NCI-H2171 (cell line): ENCODE measurements at regions not wholly inside any gene's neighbourhood (a gene's known extent, or its start where the extent isn't known, plus 50 kb on each side); places are given as distances from the start of the nearest gene placed in this dataset.
"Not testable (repeated sequence)": the region's sequence is repeated elsewhere in the genome, so short reads cannot be mapped to it uniquely, and the experiment has no call there.

Experiments used
- DNase-seq: peaks from one replicate; lab custom pipeline; 2025; lab: John Stamatoyannopoulos, UW

DNA sequence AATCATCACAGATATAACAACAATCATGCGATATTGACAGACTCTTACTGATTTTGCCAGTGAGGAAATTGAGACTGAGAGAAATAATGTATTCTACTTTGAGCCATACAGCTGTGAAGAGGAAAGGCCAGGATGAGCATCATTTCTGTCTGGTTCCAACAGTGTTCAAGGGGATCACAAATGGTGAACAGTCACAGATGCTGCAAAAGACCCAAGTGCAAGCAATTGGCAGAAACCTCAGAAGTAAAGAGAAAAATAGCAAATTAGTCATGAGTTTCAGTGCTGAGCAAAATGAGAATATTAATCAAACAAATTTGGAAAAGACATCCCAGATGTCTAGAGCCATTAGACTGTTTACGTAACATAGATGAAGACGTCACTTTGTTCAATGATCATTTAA lies 114.1 kb downstream of the RAB38 start:
- no peak for DNase-seq

GRCh38 chr11:88059326-88059725 lies 115.9 kb downstream of the RAB38 start:
- no peak for DNase-seq

GRCh38 chr11:88051396-88051795 lies 123.8 kb downstream of the RAB38 start:
- DNase-seq = no peak

DNA sequence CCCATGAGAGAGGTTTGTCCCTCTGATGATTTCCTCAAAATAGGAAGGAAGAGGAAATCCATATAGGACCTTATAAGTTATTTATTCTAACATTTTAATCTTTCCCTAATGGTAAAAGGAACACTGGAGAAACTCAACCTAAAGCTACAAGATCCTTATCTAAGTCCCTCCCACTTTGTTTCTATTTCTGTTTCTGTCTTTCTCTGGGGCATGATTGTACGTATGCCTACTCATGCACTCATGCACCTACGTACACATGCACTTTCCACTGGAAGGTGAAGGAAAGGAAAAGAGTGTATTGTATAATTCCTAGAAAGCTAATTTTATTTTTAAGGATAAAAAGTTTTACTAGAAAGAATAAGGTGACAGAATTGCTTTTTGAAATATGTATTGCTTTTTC lies 125.0 kb downstream of the RAB38 start:
- no peak for DNase-seq

- DNase-seq = not testable (repeated sequence)
Observed at GRCh38 chr11:88045288-88045687, 130.0 kb downstream of the RAB38 start.

- DNase-seq = not testable (repeated sequence)
Observed at GRCh38 chr11:88044658-88045057, 130.6 kb downstream of the RAB38 start.

DNA sequence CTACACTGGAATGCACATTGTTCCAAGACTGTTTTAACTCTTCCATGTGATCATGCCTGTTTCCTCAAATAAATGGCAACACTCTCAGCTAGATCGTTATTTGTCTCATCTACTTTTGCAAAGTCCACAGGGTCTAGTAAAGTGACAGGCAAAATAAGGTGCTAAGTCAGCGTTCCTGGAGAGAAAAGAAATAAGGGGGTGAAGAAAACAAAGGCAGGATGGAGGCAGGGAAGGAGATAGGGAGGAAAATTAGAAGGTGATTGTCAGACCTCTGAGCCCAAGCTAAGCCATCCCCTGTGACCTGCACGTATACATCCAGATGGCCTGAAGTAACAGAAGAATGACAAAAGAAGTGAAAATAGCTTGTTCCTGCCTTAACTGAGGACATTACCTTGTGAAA lies 132.1 kb downstream of the RAB38 start:
- DNase-seq = no peak

GRCh38 chr11:88042647-88043046 lies 132.6 kb downstream of the RAB38 start:
- no peak for DNase-seq

DNA sequence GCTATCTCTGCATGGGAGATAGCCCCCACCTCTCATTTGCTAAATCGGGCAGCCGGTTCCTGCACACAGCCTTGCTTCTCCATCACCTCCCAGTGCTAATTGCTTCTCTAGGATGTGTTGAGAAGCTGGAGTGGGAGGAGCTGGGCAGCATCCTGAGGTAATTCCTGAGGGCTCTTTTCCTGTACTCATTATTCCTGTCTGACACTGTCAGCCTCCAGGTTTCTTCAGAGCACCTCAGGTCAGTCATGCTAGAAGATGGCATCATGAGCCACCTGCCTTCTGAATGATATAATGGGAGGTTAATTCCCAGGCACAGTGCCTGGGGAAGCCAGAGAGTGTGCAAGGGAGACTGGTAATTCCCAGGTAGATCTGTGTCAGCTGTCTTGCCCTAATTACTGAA lies 133.0 kb downstream of the RAB38 start:
- DNase-seq = no peak

GRCh38 chr11:88041679-88042078 lies 133.6 kb downstream of the RAB38 start:
- no peak for DNase-seq

DNA sequence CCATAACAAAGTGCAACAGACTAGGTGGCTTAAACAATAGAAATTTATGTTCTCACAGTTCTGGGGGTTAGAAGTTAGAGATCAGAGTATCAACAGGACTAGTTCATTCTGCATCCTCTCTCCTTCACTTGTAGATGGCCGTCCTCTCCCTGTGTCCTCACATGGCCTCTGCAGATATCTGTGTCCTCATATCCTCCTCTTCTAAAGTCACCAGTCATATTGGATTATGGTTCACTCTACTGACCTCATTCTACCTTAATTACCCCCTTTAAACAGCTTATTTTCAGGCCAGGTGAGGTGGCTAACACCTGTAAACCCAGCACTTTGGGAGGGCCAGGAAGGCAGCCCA lies 135.1 kb downstream of the RAB38 start:
- DNase-seq = no peak

DNA sequence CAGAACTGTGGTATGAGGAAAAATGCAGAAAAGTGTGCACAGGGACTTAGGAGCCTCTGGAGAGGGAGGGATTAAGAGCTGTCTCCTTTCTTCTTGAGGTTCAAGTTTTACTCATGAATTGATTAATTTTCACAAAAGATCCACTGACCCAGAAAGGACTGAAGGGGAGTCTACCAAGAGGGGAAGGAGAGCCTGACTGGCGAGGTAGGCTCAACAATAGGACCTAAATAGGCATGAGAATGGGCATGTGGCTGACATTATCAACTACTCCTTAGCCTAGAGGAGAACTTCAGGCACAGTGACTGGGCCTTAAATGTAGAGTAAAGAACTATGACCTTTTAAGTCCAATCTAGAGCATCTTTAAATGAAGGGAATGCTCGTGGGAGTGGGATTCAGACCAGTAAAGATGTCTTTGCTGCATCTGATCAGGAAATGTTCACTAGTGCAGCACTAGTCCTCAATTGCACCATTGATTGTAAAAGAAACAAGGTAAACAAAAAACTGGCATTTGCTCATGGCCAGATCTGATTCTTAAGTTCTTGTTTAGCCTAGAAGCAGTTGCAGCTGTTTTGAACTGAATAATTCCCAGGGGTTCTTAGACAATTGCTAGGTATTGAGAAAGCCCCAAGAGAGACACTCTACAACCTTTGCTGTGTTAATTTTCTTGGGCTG lies 135.6 kb downstream of the RAB38 start:
- DNase-seq = no peak

DNA sequence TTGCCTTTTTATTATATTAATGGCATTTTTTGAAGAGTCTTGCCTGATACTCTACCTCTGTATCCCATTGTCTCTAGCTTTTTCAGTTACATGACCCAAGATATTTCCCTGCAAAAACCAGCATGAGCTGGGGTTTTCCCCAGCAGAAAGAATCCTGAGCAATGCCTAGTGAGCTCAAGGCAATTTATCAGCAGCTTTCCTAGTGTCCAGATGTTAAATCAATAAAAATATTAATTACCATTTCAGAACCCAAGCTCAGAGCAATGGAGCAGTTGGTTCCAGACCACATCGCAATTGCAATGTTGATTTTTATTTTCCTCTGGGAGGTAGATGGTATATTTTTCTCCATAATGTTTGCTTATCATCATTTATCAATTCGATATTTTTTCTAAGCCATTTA lies 137.2 kb downstream of the RAB38 start:
- no peak for DNase-seq

DNA sequence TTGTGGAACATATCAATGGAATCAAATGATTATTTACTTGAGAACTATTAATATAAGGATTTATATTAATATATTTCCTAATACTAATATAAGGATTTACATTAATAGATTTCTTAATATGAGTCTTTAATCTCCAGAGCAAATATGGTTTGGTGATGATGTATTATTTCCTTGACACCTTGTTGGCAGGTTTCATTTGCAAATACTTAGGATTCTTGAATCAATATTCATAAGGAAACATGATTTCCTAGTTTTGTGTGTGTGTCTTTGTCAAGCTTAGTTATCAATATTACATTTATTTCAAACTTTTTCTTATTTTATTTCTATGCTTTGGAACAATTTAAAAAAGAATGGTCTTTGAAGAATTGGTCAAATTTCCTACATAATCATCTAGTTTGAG lies 138.5 kb downstream of the RAB38 start:
- no peak for DNase-seq

GRCh38 chr11:88035271-88035670 lies 140.0 kb downstream of the RAB38 start:
- DNase-seq = no peak

DNA sequence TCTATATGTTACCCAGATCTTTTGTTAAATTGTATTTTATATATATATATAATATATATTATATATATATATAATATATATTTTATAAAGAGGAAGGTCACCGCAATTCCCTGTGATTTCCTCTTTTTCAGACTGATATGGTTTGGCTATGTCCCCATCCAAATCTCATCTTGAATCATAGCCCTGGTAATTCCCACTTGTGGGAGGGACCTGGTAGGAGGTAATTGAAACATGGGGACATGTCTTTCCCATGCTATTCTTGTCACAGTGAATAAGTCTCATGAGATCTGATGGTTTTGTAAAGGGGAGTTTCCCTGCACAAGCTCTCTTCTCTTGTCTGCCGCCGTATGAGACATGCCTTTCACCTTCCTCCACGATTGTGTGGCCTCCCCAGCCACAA lies 157.6 kb downstream of the RAB38 start:
- no peak for DNase-seq

- peak; percentile 22 for DNase-seq
Observed at GRCh38 chr11:88016392-88017170, 158.7 kb downstream of the RAB38 start.

DNA sequence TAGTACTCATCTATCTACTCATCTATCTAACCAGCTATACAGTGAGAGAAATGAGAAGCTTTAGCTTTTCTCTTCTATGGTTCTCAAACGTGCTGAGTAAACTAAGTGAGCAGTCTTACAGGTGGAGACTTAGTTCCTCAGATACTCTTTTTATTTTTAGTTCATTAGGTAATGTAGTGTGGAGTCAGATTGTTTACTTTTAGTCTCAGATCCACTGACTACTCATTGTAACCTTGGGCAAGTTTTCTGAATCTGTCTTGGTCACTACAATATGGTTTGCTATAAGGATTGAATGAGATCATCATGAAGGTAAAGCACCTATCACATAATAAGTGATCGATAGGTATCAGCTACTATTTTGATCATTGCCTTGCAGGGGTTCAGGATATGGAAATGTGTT lies 160.1 kb downstream of the RAB38 start:
- DNase-seq = no peak

DNA sequence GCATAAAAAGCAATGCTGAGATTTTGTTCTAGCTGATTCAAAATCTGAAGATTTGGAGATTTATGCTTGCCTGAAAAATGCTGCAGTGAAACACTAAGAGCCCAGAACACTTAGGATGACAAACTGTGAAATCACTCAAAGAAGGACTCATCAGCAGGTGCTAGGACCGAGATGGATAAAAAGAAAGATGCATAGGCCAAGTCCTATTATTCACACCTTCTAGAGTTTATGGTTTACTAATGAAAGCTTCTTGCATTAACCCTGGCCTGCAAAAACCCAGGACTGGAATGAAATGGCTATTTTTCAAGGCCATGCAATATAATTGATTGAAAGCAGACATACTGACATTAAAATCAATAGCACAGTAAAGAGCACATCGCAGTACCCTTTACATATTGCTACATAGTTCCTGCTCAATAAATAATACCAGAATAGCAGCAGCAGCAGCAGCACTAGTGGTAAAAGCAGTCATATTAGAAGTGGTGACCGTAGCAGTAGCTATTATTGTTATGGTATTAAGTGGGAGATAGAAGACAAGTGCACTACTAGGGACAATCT lies 161.7 kb downstream of the RAB38 start:
- DNase-seq = no peak

- DNase-seq = no peak
Observed at GRCh38 chr11:88012456-88012855, 162.8 kb downstream of the RAB38 start.

- no peak for DNase-seq
Observed at GRCh38 chr11:87976009-87976408, 199.2 kb downstream of the RAB38 start.

DNA sequence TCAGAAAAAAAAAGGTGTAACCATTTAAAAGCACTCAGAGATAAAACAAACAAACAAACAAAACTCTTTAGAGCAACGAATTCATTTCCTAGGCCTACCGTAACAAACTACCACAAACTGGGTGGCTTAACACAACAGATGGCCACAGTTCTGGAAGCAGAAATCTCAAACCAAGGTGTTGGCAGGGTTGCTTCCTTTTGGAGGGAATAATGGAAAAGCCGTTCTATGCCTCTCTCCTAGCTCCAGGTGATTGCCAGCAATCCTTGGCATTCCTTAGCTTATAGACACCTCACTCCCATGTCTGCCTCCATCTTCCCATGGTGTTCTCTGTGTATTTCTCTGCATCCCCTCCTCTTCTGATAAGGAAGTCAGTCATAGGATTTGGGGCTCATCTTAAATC lies 200.4 kb downstream of the RAB38 start:
- DNase-seq = no peak

- no peak for DNase-seq
Observed at GRCh38 chr11:87972133-87972532, 203.1 kb downstream of the RAB38 start.

- DNase-seq = no peak
Observed at GRCh38 chr11:87971354-87971753, 203.9 kb downstream of the RAB38 start.
